ENCODE measurements at regions not wholly inside any gene's neighbourhood (a gene's known extent, or its start where the extent isn't known, plus 50 kb on each side); places are given as distances from the start of the nearest gene placed in this dataset.

GRCh38 chr9:28915202-28915930, 1342.1 kb upstream of the C9orf72 start:
- TF ChIP-seq RAD21 (IDR thresholded peaks at IDR 0.05; ENCODE audit: low read length) (no peak), SMC3 (IDR thresholded peaks at IDR 0.05; ENCODE audit: low read depth, low read length) (no peak), RCOR1 (IDR thresholded peaks at IDR 0.05; ENCODE audit: insufficient replicate concordance, low read length) (no peak), FOS (IDR thresholded peaks at IDR 0.05; ENCODE audit: low read depth, low read length) (no peak), MAFK (IDR thresholded peaks at IDR 0.05; ENCODE audit: low read depth, low read length) (no peak), ELK1 (IDR thresholded peaks at IDR 0.05; ENCODE audit: borderline replicate concordance, low read depth, low read length) (no peak), RFX5 (IDR thresholded peaks at IDR 0.05; ENCODE audit: low read depth, low read length) (no peak), NFE2L2 (IDR thresholded peaks at IDR 0.05; ENCODE audit: low read depth, low read length) (no peak), BHLHE40 (IDR thresholded peaks at IDR 0.05; ENCODE audit: low read depth, low read length) (no peak), MXI1 (IDR thresholded peaks at IDR 0.05; ENCODE audit: borderline replicate concordance, low read depth, low read length) (no peak), CTCF (conservative IDR thresholded peaks at IDR 0.05; ENCODE audit: low read depth, low read length) (no peak), POLR2A (IDR thresholded peaks at IDR 0.05; ENCODE audit: low read depth, low read length) (no peak), MAZ (IDR thresholded peaks at IDR 0.05; ENCODE audit: borderline replicate concordance, low read depth, low read length) (no peak)
- TF ChIP-seq, protein P1, sequence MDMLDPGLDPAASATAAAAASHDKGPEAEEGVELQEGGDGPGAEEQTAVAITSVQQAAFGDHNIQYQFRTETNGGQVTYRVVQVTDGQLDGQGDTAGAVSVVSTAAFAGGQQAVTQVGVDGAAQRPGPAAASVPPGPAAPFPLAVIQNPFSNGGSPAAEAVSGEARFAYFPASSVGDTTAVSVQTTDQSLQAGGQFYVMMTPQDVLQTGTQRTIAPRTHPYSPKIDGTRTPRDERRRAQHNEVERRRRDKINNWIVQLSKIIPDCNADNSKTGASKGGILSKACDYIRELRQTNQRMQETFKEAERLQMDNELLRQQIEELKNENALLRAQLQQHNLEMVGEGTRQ (IDR thresholded peaks at IDR 0.05; ENCODE audit: low read depth, low read length) = no peak
- no peak overlapping the region for H2AFZ ChIP-seq (replicated peaks; ENCODE audit: low read length, poor library complexity)
- H3K4me2 ChIP-seq (ENCODE audit: low read depth, low read length) = no peak overlapping the region
- BruUV-seq (replicated peaks) = no TSS peak
- no peak overlapping the region for H3K9ac ChIP-seq (ENCODE audit: low read depth, low read length)
- no peaks in the 10 kb centered on the region for H3K27me3 ChIP-seq (ENCODE audit: control insufficient read depth, insufficient read depth, low read length)
- no peaks in the 10 kb centered on the region for H3K9me1 ChIP-seq (ENCODE audit: insufficient read depth, low read length)
- no CpG with 5 or more reads among the region's 2 CpGs for WGBS, 2 experiments (ENCODE audit: extremely low coverage in 2 of 2, insufficient read length in 1 of 2)
- H2BK15ac ChIP-seq (ENCODE audit: low read depth, low read length) = no peak overlapping the region
- H3K4me3 ChIP-seq (ENCODE audit: insufficient read depth, low read depth, low read length) = no peak overlapping the region
- H2AK9ac ChIP-seq (replicated peaks; ENCODE audit: low read depth, low read length, poor library complexity) = no peak overlapping the region
- H3K23ac ChIP-seq (ENCODE audit: low read depth, low read length) = no peak overlapping the region
- no peak overlapping the region for H4K8ac ChIP-seq (ENCODE audit: low read depth in 2 of 2, low read length in 2 of 2)
- H3K56ac ChIP-seq (ENCODE audit: extremely low read depth, insufficient read depth, low read length) = no peak overlapping the region
- no peak overlapping the region for H4K5ac ChIP-seq (ENCODE audit: low read depth, low read length)
- no peak overlapping the region for H4K91ac ChIP-seq (ENCODE audit: insufficient read depth, low read depth, low read length)
- intact Hi-C loops (cut with micrococcal nuclease) = no loop called here
- no peaks in the 10 kb centered on the region for H3K4me1 ChIP-seq (ENCODE audit: control insufficient read depth, insufficient read depth, low read length)
- H2BK5ac ChIP-seq (ENCODE audit: low read depth, low read length, poor library complexity, severe bottlenecking) = no peak overlapping the region
- H2BK20ac ChIP-seq (ENCODE audit: low read depth, low read length) = no peak overlapping the region
- no peak overlapping the region for H3K27ac ChIP-seq (ENCODE audit: insufficient read depth, low read length)
- no peak overlapping the region for H2AK5ac ChIP-seq (ENCODE audit: low read depth, low read length)
- no peak overlapping the region for H3K4ac ChIP-seq (ENCODE audit: low read depth, low read length)
- no peaks in the 10 kb centered on the region for H3K36me3 ChIP-seq (ENCODE audit: control insufficient read depth, insufficient read depth, low read length)
- H3K14ac ChIP-seq (replicated peaks; ENCODE audit: low read depth, low read length) = no peak overlapping the region
- no peaks in the 10 kb centered on the region for H4K20me1 ChIP-seq (ENCODE audit: insufficient read depth, low read length)
- dilution Hi-C loops (cut with HindIII; ENCODE audit: low sequenced_read_pairs, unreplicated experiment) = no loop called here
- DNase-seq (no peak), ATAC-seq (ENCODE audit: low read depth) (no peak)
- no peak overlapping the region for H2BK120ac ChIP-seq (ENCODE audit: low read depth, low read length)
- in situ Hi-C loops (cut with MboI; ENCODE audit: low sequenced_read_pairs) = no loop called here
- no peaks in the 10 kb centered on the region for H3K79me1 ChIP-seq (ENCODE audit: low read depth in 1 of 2, low read length in 2 of 2)
- ChIA-PET CTCF (no interaction called here), POLR2A (ENCODE audit: unreplicated experiment) (no interaction called here)
- H3K9me3 ChIP-seq (ENCODE audit: control insufficient read depth, insufficient read depth, low read length) = 0 out of 2 replicates have a peak, but pooled peaks cover 3% of the 10 kb centered on the region
- H3K18ac ChIP-seq (ENCODE audit: low read depth, low read length) = no peak overlapping the region
